Muscle of back (tissue), 3 donors: ENCODE measurements at regions not wholly inside any gene's neighbourhood (a gene's known extent, or its start where the extent isn't known, plus 50 kb on each side); places are given as distances from the start of the nearest gene placed in this dataset.
"Not testable (repeated sequence)": the region's sequence is repeated elsewhere in the genome, so short reads cannot be mapped to it uniquely, and the experiment has no call there.

Experiments
- DNase-seq, 3 donors: peaks; one replicate each; pipeline versions ENCODE4 v3.0.0 to v3.0.0-alpha.2; 2013

GRCh38 chr3:134704133-134704532, 53.3 kb upstream of the KY start:
- no peak for DNase-seq

- no peak for DNase-seq
Observed at GRCh38 chr3:134704556-134704955, 53.7 kb upstream of the KY start.

- peak in 1 of 3 donors; percentile 66 for DNase-seq
Observed at GRCh38 chr3:134707908-134708597, 57.2 kb upstream of the KY start.

- peak in 1 of 3 donors; percentile 51 for DNase-seq
Observed at GRCh38 chr3:134708671-134709070, 57.8 kb upstream of the KY start.

GRCh38 chr3:134709076-134709475, 58.3 kb upstream of the KY start:
- DNase-seq = no peak

- DNase-seq = no peak
Observed at GRCh38 chr3:134709561-134710312, 58.9 kb upstream of the KY start.

GRCh38 chr3:134710313-134710680, 59.5 kb upstream of the KY start:
- DNase-seq = no peak

GRCh38 chr3:134711284-134711683, 60.5 kb upstream of the KY start:
- no peak for DNase-seq

- DNase-seq = no peak
Observed at GRCh38 chr3:134713671-134714070, 62.8 kb upstream of the KY start.

GRCh38 chr3:134718726-134719125, 67.9 kb upstream of the KY start:
- no peak for DNase-seq

- no peak for DNase-seq
Observed at GRCh38 chr3:134721214-134721613, 70.4 kb upstream of the KY start.

GRCh38 chr3:134722969-134723368, 72.1 kb upstream of the EPHB1 start:
- DNase-seq = no peak

GRCh38 chr3:134729649-134730048, 65.4 kb upstream of the EPHB1 start:
- no peak for DNase-seq

GRCh38 chr3:134737516-134737915, 57.5 kb upstream of the EPHB1 start:
- DNase-seq = no peak

GRCh38 chr3:134740077-134740476, 55.0 kb upstream of the EPHB1 start:
- not testable (repeated sequence) for DNase-seq

GRCh38 chr3:134742202-134742601, 52.9 kb upstream of the EPHB1 start:
- DNase-seq = no peak

GRCh38 chr3:134743006-134743405, 52.1 kb upstream of the EPHB1 start:
- no peak for DNase-seq
